GM10266 (cell line): ENCODE measurements at regions not wholly inside any gene's neighbourhood (a gene's known extent, or its start where the extent isn't known, plus 50 kb on each side); places are given as distances from the start of the nearest gene placed in this dataset.

Experiments used
- DNase-seq: peaks from one replicate; pipeline ENCODE4 v3.0.0; 2012; ENCODE audit errors: extremely low spot score
- CTCF ChIP-seq: IDR thresholded peaks from 2 replicates; pipeline ENCODE4 v1.5.1; 2012; ENCODE audit warnings: mild to moderate bottlenecking, low read depth; ENCODE audit not compliant: control insufficient read depth, insufficient read depth; ENCODE audit errors: missing control alignments

- TF ChIP-seq CTCF = no peak
- no peak for DNase-seq
These were observed 53.3 kb upstream of the SMLR1 start for GRCh38 chr6:130773860-130774259.

GRCh38 chr6:130775411-130776012, 51.7 kb upstream of the SMLR1 start:
- no peak for DNase-seq
- TF ChIP-seq CTCF = no peak

GRCh38 chr6:130776287-130776925, 50.8 kb upstream of the SMLR1 start:
- TF ChIP-seq CTCF = no peak
- peak; percentile 70 for DNase-seq
